Neuronal stem cell (in vitro differentiated cells): ENCODE measurements at regions not wholly inside any gene's neighbourhood (a gene's known extent, or its start where the extent isn't known, plus 50 kb on each side); places are given as distances from the start of the nearest gene placed in this dataset.

Source experiments
- DNase-seq: peaks from one replicate; pipeline ENCODE4 v3.0.0-alpha.2; 2013; ENCODE audit warnings: low spot score
- H2AFZ ChIP-seq: one replicate; pipeline ENCODE4 v1.6.1; 2013; ENCODE audit warnings: mild to moderate bottlenecking, low read length, inconsistent platforms
- H2AK5ac ChIP-seq: 2 replicates; pipeline ENCODE4 v1.6.1; 2013; ENCODE audit warnings: low read depth, mild to moderate bottlenecking, inconsistent platforms, low read length, moderate library complexity, mixed read lengths
- H2BK120ac ChIP-seq: 2 replicates; pipeline ENCODE4 v1.6.1; 2013; ENCODE audit warnings: low read depth, mild to moderate bottlenecking, inconsistent platforms, low read length, moderate library complexity, mixed read lengths
- H2BK12ac ChIP-seq: one replicate; pipeline ENCODE4 v1.6.1; 2013; ENCODE audit warnings: low read length, inconsistent platforms
- H2BK15ac ChIP-seq: 2 replicates; pipeline ENCODE4 v1.6.1; 2013; ENCODE audit warnings: mild to moderate bottlenecking, low read length, inconsistent platforms, mixed read lengths
- H2BK5ac ChIP-seq: one replicate; pipeline ENCODE4 v1.6.1; 2013; ENCODE audit warnings: inconsistent platforms, mild to moderate bottlenecking, low read length, moderate library complexity
- H3K14ac ChIP-seq: one replicate; pipeline ENCODE4 v1.6.1; 2013; ENCODE audit warnings: low read length, inconsistent platforms
- H3K18ac ChIP-seq: 2 replicates; pipeline ENCODE4 v1.6.1; 2013; ENCODE audit warnings: low read length, inconsistent platforms
- H3K23ac ChIP-seq: 2 replicates; pipeline ENCODE4 v1.6.1; 2013; ENCODE audit warnings: low read depth, mild to moderate bottlenecking, mixed read lengths, low read length, inconsistent platforms; ENCODE audit not compliant: poor library complexity
- H3K27ac ChIP-seq: replicated peaks from 3 replicates; pipeline ENCODE4 v1.5.1; 2013; ENCODE audit warnings: low read length, inconsistent platforms
- H3K27me3 ChIP-seq, 3 experiments: 2 replicates each; pipeline ENCODE4 v1.6.1; 2013; ENCODE audit warnings: low read length in 3 of 3, mild to moderate bottlenecking in 2 of 3, inconsistent platforms in 1 of 3, low read depth in 1 of 3, mixed read lengths in 1 of 3, moderate library complexity in 1 of 3; ENCODE audit not compliant: control insufficient read depth in 3 of 3, insufficient read depth in 3 of 3
- H3K36me3 ChIP-seq, 2 donors: replicated peaks in 1 of 2; 2 replicates each; pipeline ENCODE4 v1.6.1; 2013; ENCODE audit warnings: low read length in 2 of 2; ENCODE audit not compliant: control insufficient read depth in 2 of 2, insufficient read depth in 2 of 2
- H3K4ac ChIP-seq: 2 replicates; pipeline ENCODE4 v1.6.1; 2013; ENCODE audit warnings: inconsistent platforms, mild to moderate bottlenecking, low read length, moderate library complexity
- H3K4me1 ChIP-seq, 2 donors: 1 replicate in 1 of 2; 2 replicates in 1 of 2; pipeline ENCODE4 v1.6.1; 2013; ENCODE audit warnings: low read length in 2 of 2, low read depth in 1 of 2; ENCODE audit not compliant: control insufficient read depth in 2 of 2, insufficient read depth in 1 of 2
- H3K4me2 ChIP-seq: one replicate; pipeline ENCODE4 v1.6.1; 2013; ENCODE audit warnings: mild to moderate bottlenecking, low read length, inconsistent platforms; ENCODE audit not compliant: insufficient read depth, poor library complexity, severe bottlenecking
- H3K4me3 ChIP-seq, 2 donors: 2 replicates each; pipeline ENCODE4 v1.5.1; 2013; ENCODE audit warnings: low read length in 2 of 2, mild to moderate bottlenecking in 2 of 2, inconsistent platforms in 1 of 2, moderate library complexity in 1 of 2
- H3K79me1 ChIP-seq: one replicate; pipeline ENCODE4 v1.6.1; 2013; ENCODE audit warnings: low read depth, mild to moderate bottlenecking, inconsistent platforms, low read length, moderate library complexity
- H3K9ac ChIP-seq: one replicate; pipeline ENCODE4 v1.6.1; 2013; ENCODE audit warnings: mild to moderate bottlenecking, low read depth, low read length, inconsistent platforms; ENCODE audit not compliant: poor library complexity
- H3K9me3 ChIP-seq, 2 donors: replicated peaks in 1 of 2; 2 replicates each; pipeline versions ENCODE3 to v1.6.1; 2013; ENCODE audit warnings: low read length in 2 of 2, mild to moderate bottlenecking in 2 of 2, inconsistent platforms in 1 of 2, low read depth in 1 of 2, mixed read lengths in 1 of 2, moderate library complexity in 1 of 2; ENCODE audit not compliant: control insufficient read depth in 2 of 2, insufficient read depth in 1 of 2
- H4K8ac ChIP-seq: one replicate; pipeline ENCODE4 v1.6.1; 2013; ENCODE audit warnings: low read depth, mild to moderate bottlenecking, inconsistent platforms, low read length, moderate library complexity
- H4K91ac ChIP-seq: one replicate; pipeline ENCODE4 v1.6.1; 2013; ENCODE audit warnings: low read length, low read depth, mild to moderate bottlenecking, inconsistent platforms; ENCODE audit not compliant: poor library complexity
- WGBS, 2 donors: extraction: QIAGEN DNeasy Blood & Tissue Kit; methylation state at CpG; one replicate each; pipeline ENCODE4 v1.1.7; 2013; ENCODE audit warnings: missing lambda C conversion rate in 2 of 2, mixed read lengths in 1 of 2; ENCODE audit not compliant: insufficient read length in 2 of 2, insufficient replicate concordance in 1 of 2; ENCODE audit errors: extremely low coverage in 2 of 2; 5-methylcytosine and 5-hydroxymethylcytosine counted together

GRCh38 chr14:48826058-48826457 lies 760.1 kb downstream of the RPS29 start:
- Histone ChIP-seq H3K4ac (no peak overlapping the region), H3K27me3 (no peaks in the 10 kb centered on the region), H3K27ac (no peak overlapping the region), H3K9me3 (no peaks in the 10 kb centered on the region), H2AFZ (no peak overlapping the region), H3K4me2 (no peak overlapping the region), H3K4me1 (no peaks in the 10 kb centered on the region), H2BK120ac (no peak overlapping the region), H4K91ac (no peak overlapping the region), H2BK5ac (no peak overlapping the region), H3K79me1 (no peaks in the 10 kb centered on the region), H2BK12ac (no peak overlapping the region), H3K23ac (no peak overlapping the region), H3K18ac (no peak overlapping the region), H3K36me3 (no peaks in the 10 kb centered on the region), H3K9ac (no peak overlapping the region), H4K8ac (no peak overlapping the region), H3K14ac (no peak overlapping the region), H2BK15ac (no peak overlapping the region), H3K4me3 (no peak overlapping the region), H2AK5ac (no peak overlapping the region)
- DNase-seq = no peak
- WGBS, 2 donors = no CpG with 5 or more reads among the region's 3 CpGs

- no peak overlapping the region for H3K14ac ChIP-seq
- H3K9me3 ChIP-seq = no peaks in the 10 kb centered on the region
- no peak overlapping the region for H2AK5ac ChIP-seq
- no peak overlapping the region for H2BK15ac ChIP-seq
- H3K27me3 ChIP-seq = no peaks in the 10 kb centered on the region
- no peak overlapping the region for H3K4ac ChIP-seq
- H2AFZ ChIP-seq = no peak overlapping the region
- H2BK12ac ChIP-seq = no peak overlapping the region
- no peaks in the 10 kb centered on the region for H3K4me1 ChIP-seq
- H2BK5ac ChIP-seq = no peak overlapping the region
- H3K4me3 ChIP-seq = no peak overlapping the region
- no peak overlapping the region for H3K23ac ChIP-seq
- H3K79me1 ChIP-seq = no peaks in the 10 kb centered on the region
- H3K9ac ChIP-seq = no peak overlapping the region
- DNase-seq = no peak
- no peaks in the 10 kb centered on the region for H3K36me3 ChIP-seq
- no peak overlapping the region for H4K91ac ChIP-seq
- no peak overlapping the region for H4K8ac ChIP-seq
- no peak overlapping the region for H3K27ac ChIP-seq
- no CpG with 5 or more reads among the region's 2 CpGs for WGBS, 2 donors
- H2BK120ac ChIP-seq = no peak overlapping the region
- H3K18ac ChIP-seq = no peak overlapping the region
- no peak overlapping the region for H3K4me2 ChIP-seq
Measured at GRCh38 chr14:48814562-48814961, 771.6 kb downstream of the RPS29 start.

- H3K4me3 ChIP-seq = no peak overlapping the region
- H3K23ac ChIP-seq = no peak overlapping the region
- no peak overlapping the region for H2BK15ac ChIP-seq
- no peaks in the 10 kb centered on the region for H3K36me3 ChIP-seq
- no peaks in the 10 kb centered on the region for H3K9me3 ChIP-seq
- no peak overlapping the region for H2BK120ac ChIP-seq
- H2AFZ ChIP-seq = no peak overlapping the region
- no CpG with 5 or more reads among the region's 14 CpGs for whole genome bisulfite sequencing, 2 donors
- no peak for DNase-seq
- no peak overlapping the region for H2BK5ac ChIP-seq
- H3K4me2 ChIP-seq = no peak overlapping the region
- H3K4ac ChIP-seq = no peak overlapping the region
- no peaks in the 10 kb centered on the region for H3K79me1 ChIP-seq
- H3K9ac ChIP-seq = no peak overlapping the region
- no peak overlapping the region for H4K8ac ChIP-seq
- H2BK12ac ChIP-seq = no peak overlapping the region
- H3K14ac ChIP-seq = no peak overlapping the region
- H4K91ac ChIP-seq = no peak overlapping the region
- no peaks in the 10 kb centered on the region for H3K4me1 ChIP-seq
- H3K27me3 ChIP-seq = no peaks in the 10 kb centered on the region
- no peak overlapping the region for H3K18ac ChIP-seq
- H2AK5ac ChIP-seq = no peak overlapping the region
- no peak overlapping the region for H3K27ac ChIP-seq
Measured at GRCh38 chr14:48805315-48805714, 780.9 kb downstream of the RPS29 start.

- H2BK15ac ChIP-seq = no peak overlapping the region
Measured at GRCh38 chr14:48792376-48793024, 793.7 kb downstream of the RPS29 start.

More at GRCh38 chr14:48792376-48793024, 793.7 kb downstream of the RPS29 start:
- no CpG with 5 or more reads among the region's 5 CpGs for WGBS, 2 donors
- Histone ChIP-seq H3K4ac (no peak overlapping the region), H4K91ac (no peak overlapping the region), H2BK5ac (no peak overlapping the region), H3K27ac (no peak overlapping the region), H3K9me3 (no peaks in the 10 kb centered on the region), H3K79me1 (no peaks in the 10 kb centered on the region), H2AFZ (peak overlapping the region; percentile 64), H3K14ac (no peak overlapping the region), H3K4me1 (no peaks in the 10 kb centered on the region), H2BK120ac (no peak overlapping the region), H3K4me3 (no peak overlapping the region), H4K8ac (no peak overlapping the region), H2BK12ac (no peak overlapping the region), H2AK5ac (no peak overlapping the region), H3K23ac (no peak overlapping the region), H3K18ac (no peak overlapping the region), H3K4me2 (no peak overlapping the region), H3K9ac (no peak overlapping the region), H3K36me3 (no peaks in the 10 kb centered on the region), H3K27me3 (no peaks in the 10 kb centered on the region)
- DNase-seq = no peak
